ENCODE measurements at regions not wholly inside any gene's neighbourhood (a gene's known extent, or its start where the extent isn't known, plus 50 kb on each side); places are given as distances from the start of the nearest gene placed in this dataset.

- Histone ChIP-seq H3K79me2 (ENCODE audit: control insufficient read depth, insufficient read depth, low read length, unreplicated experiment) (no peaks in the 10 kb centered on the region), H2AFZ (ENCODE audit: low read length, unreplicated experiment) (no peak overlapping the region), H3K4me3 (ENCODE audit: low read depth, low read length) (no peak overlapping the region), H3K27ac (ENCODE audit: low read depth, low read length) (no peak overlapping the region), H3K4me1 (ENCODE audit: control insufficient read depth, insufficient read depth, low read length, unreplicated experiment) (no peaks in the 10 kb centered on the region), H3K27me3 (ENCODE audit: insufficient read depth, low read length) (no peaks in the 10 kb centered on the region), H3K36me3 (ENCODE audit: insufficient read depth, low read length) (no peaks in the 10 kb centered on the region)
These were observed 622.7 kb downstream of the RAPGEF2 start for GRCh38 chr4:159725571-159725970.

GRCh38 chr4:159735281-159736207 lies 632.7 kb downstream of the RAPGEF2 start:
- no peaks in the 10 kb centered on the region for H3K36me3 ChIP-seq (ENCODE audit: insufficient read depth, low read length)
- no peaks in the 10 kb centered on the region for H3K27me3 ChIP-seq (ENCODE audit: insufficient read depth, low read length)
- no peak overlapping the region for H3K27ac ChIP-seq (ENCODE audit: low read depth, low read length)
- H3K4me3 ChIP-seq (ENCODE audit: low read depth, low read length) = no peak overlapping the region
- H3K4me1 ChIP-seq (ENCODE audit: control insufficient read depth, insufficient read depth, low read length, unreplicated experiment) = no peaks in the 10 kb centered on the region
- no peak overlapping the region for H2AFZ ChIP-seq (ENCODE audit: low read length, unreplicated experiment)
- H3K79me2 ChIP-seq (ENCODE audit: control insufficient read depth, insufficient read depth, low read length, unreplicated experiment) = no peaks in the 10 kb centered on the region

DNA sequence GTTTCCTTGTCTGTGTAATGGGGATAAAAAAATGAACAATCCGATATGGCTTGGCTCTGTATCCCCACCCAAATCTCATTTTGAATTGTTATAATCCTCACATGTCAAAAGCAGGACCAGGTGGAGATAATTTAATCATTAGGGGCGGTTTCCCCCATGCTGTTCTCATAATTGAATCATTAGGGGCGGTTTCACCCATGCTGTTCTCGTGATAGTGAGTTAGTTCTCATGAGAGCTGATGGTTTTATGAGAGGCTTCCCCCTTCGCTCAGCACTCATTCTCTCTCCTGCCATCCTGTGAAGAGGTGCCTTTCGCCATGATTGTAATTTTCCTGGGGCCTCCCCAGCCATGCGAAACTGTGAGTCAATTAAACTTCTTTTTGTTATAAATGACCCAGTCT lies 633.5 kb downstream of the RAPGEF2 start:
- H3K36me3 ChIP-seq (ENCODE audit: insufficient read depth, low read length) = no peaks in the 10 kb centered on the region
- no peaks in the 10 kb centered on the region for H3K79me2 ChIP-seq (ENCODE audit: control insufficient read depth, insufficient read depth, low read length, unreplicated experiment)
- H3K4me1 ChIP-seq (ENCODE audit: control insufficient read depth, insufficient read depth, low read length, unreplicated experiment) = no peaks in the 10 kb centered on the region
- no peak overlapping the region for H2AFZ ChIP-seq (ENCODE audit: low read length, unreplicated experiment)
- no peak overlapping the region for H3K27ac ChIP-seq (ENCODE audit: low read depth, low read length)
- no peaks in the 10 kb centered on the region for H3K27me3 ChIP-seq (ENCODE audit: insufficient read depth, low read length)
- no peak overlapping the region for H3K4me3 ChIP-seq (ENCODE audit: low read depth, low read length)

DNA sequence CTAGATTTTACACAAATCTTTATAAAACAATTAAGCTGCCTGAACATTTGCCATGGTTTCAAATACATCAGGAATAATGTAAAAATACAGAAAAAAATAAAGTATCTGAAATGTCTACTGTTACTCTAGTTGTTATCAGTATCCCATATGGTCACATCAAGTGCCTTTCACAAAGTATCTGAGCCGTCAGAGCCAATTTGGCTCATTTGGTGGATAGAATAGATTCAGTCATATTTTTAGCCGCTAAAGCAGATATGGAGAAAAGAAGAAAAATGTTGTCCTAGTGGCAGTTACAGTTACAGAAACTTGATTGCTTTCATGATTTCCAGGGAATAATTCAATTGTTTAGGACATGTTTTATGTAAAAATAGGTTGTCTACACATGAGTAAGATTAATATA lies 641.1 kb downstream of the RAPGEF2 start:
- Histone ChIP-seq H3K27ac (ENCODE audit: low read depth, low read length) (no peak overlapping the region), H3K4me1 (ENCODE audit: control insufficient read depth, insufficient read depth, low read length, unreplicated experiment) (no peaks in the 10 kb centered on the region), H3K36me3 (ENCODE audit: insufficient read depth, low read length) (no peaks in the 10 kb centered on the region), H2AFZ (ENCODE audit: low read length, unreplicated experiment) (no peak overlapping the region), H3K4me3 (ENCODE audit: low read depth, low read length) (no peak overlapping the region), H3K27me3 (ENCODE audit: insufficient read depth, low read length) (no peaks in the 10 kb centered on the region), H3K79me2 (ENCODE audit: control insufficient read depth, insufficient read depth, low read length, unreplicated experiment) (no peaks in the 10 kb centered on the region)

DNA sequence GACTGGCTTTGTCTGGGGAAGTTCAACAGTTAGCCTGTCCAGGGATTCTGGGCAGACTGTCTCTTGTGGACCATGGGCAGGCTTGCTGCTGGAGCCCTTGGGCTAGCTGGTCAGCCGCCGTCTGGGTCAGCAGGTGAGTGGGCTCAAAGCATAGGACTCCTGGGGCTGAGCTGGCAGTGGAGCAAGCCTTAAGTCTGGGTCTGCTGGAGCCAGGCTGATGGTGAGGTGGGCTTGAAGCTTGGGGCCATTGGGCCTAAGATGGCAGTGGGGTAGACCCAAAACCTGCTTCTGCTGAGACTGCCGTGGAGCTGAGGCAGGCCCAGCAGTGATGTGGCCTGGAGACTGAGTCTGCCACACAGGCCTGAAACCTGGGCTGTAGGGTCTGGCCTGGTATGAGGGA lies 645.1 kb downstream of the RAPGEF2 start:
- no peak overlapping the region for H3K4me3 ChIP-seq (ENCODE audit: low read depth, low read length)
- H3K36me3 ChIP-seq (ENCODE audit: insufficient read depth, low read length) = no peaks in the 10 kb centered on the region
- H3K27me3 ChIP-seq (ENCODE audit: insufficient read depth, low read length) = no peaks in the 10 kb centered on the region
- no peaks in the 10 kb centered on the region for H3K79me2 ChIP-seq (ENCODE audit: control insufficient read depth, insufficient read depth, low read length, unreplicated experiment)
- no peak overlapping the region for H2AFZ ChIP-seq (ENCODE audit: low read length, unreplicated experiment)
- no peak overlapping the region for H3K27ac ChIP-seq (ENCODE audit: low read depth, low read length)
- H3K4me1 ChIP-seq (ENCODE audit: control insufficient read depth, insufficient read depth, low read length, unreplicated experiment) = no peaks in the 10 kb centered on the region

- no peak overlapping the region for H2AFZ ChIP-seq (ENCODE audit: low read length, unreplicated experiment)
- no peak overlapping the region for H3K27ac ChIP-seq (ENCODE audit: low read depth, low read length)
- no peaks in the 10 kb centered on the region for H3K36me3 ChIP-seq (ENCODE audit: insufficient read depth, low read length)
- H3K27me3 ChIP-seq (ENCODE audit: insufficient read depth, low read length) = no peaks in the 10 kb centered on the region
- H3K4me3 ChIP-seq (ENCODE audit: low read depth, low read length) = no peak overlapping the region
- no peaks in the 10 kb centered on the region for H3K4me1 ChIP-seq (ENCODE audit: control insufficient read depth, insufficient read depth, low read length, unreplicated experiment)
- H3K79me2 ChIP-seq (ENCODE audit: control insufficient read depth, insufficient read depth, low read length, unreplicated experiment) = no peaks in the 10 kb centered on the region
These were observed 646.1 kb downstream of the RAPGEF2 start for GRCh38 chr4:159748834-159749444.

DNA sequence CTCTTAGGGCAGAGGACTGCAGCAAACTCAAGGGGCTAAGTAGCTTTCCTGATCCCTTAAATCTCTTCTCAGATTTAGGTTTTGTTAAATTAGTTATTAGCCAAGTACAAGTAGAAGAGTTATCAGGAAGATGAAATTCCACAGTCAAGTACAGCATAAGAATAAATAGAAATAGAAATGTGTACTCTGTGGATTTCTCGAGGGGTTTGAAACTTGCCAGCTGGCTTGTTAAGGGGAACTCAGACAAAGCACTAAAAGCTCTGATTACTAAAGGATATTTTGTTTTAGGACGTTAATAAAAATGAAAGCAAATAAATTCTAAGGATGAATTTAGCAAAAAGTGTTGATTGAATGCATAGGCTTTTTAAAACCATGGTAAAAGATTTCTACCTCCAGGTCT lies 654.6 kb downstream of the RAPGEF2 start:
- no peaks in the 10 kb centered on the region for H3K79me2 ChIP-seq (ENCODE audit: control insufficient read depth, insufficient read depth, low read length, unreplicated experiment)
- no peaks in the 10 kb centered on the region for H3K27me3 ChIP-seq (ENCODE audit: insufficient read depth, low read length)
- no peak overlapping the region for H3K27ac ChIP-seq (ENCODE audit: low read depth, low read length)
- H3K36me3 ChIP-seq (ENCODE audit: insufficient read depth, low read length) = no peaks in the 10 kb centered on the region
- H2AFZ ChIP-seq (ENCODE audit: low read length, unreplicated experiment) = no peak overlapping the region
- no peaks in the 10 kb centered on the region for H3K4me1 ChIP-seq (ENCODE audit: control insufficient read depth, insufficient read depth, low read length, unreplicated experiment)
- H3K4me3 ChIP-seq (ENCODE audit: low read depth, low read length) = no peak overlapping the region

DNA sequence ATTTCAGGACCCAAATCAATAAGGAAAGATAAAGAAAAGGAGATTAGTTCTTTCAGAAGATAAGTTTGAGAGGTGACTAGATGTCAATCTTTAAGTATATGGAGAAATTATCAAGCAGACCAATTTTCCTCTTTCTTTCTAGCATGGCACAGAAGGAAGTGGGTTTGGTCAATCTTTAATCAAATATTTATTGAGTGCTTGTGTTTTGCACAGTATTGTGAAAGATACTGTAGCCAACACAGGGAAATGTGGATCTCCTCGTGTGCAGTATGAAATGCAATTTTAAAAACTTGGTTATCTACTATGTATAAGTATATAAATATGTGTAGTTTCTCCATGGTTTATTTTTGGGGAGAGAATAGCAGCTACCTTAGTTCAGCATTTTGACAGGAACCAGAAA lies 655.2 kb downstream of the RAPGEF2 start:
- H3K4me3 ChIP-seq (ENCODE audit: low read depth, low read length) = no peak overlapping the region
- no peaks in the 10 kb centered on the region for H3K36me3 ChIP-seq (ENCODE audit: insufficient read depth, low read length)
- H3K27ac ChIP-seq (ENCODE audit: low read depth, low read length) = no peak overlapping the region
- H3K79me2 ChIP-seq (ENCODE audit: control insufficient read depth, insufficient read depth, low read length, unreplicated experiment) = no peaks in the 10 kb centered on the region
- H2AFZ ChIP-seq (ENCODE audit: low read length, unreplicated experiment) = no peak overlapping the region
- no peaks in the 10 kb centered on the region for H3K27me3 ChIP-seq (ENCODE audit: insufficient read depth, low read length)
- H3K4me1 ChIP-seq (ENCODE audit: control insufficient read depth, insufficient read depth, low read length, unreplicated experiment) = no peaks in the 10 kb centered on the region

GRCh38 chr4:159762672-159763071 lies 659.8 kb downstream of the RAPGEF2 start:
- H3K4me3 ChIP-seq (ENCODE audit: low read depth, low read length) = no peak overlapping the region
- no peaks in the 10 kb centered on the region for H3K36me3 ChIP-seq (ENCODE audit: insufficient read depth, low read length)
- H3K4me1 ChIP-seq (ENCODE audit: control insufficient read depth, insufficient read depth, low read length, unreplicated experiment) = no peaks in the 10 kb centered on the region
- no peak overlapping the region for H2AFZ ChIP-seq (ENCODE audit: low read length, unreplicated experiment)
- H3K27ac ChIP-seq (ENCODE audit: low read depth, low read length) = no peak overlapping the region
- no peaks in the 10 kb centered on the region for H3K79me2 ChIP-seq (ENCODE audit: control insufficient read depth, insufficient read depth, low read length, unreplicated experiment)
- H3K27me3 ChIP-seq (ENCODE audit: insufficient read depth, low read length) = no peaks in the 10 kb centered on the region

DNA sequence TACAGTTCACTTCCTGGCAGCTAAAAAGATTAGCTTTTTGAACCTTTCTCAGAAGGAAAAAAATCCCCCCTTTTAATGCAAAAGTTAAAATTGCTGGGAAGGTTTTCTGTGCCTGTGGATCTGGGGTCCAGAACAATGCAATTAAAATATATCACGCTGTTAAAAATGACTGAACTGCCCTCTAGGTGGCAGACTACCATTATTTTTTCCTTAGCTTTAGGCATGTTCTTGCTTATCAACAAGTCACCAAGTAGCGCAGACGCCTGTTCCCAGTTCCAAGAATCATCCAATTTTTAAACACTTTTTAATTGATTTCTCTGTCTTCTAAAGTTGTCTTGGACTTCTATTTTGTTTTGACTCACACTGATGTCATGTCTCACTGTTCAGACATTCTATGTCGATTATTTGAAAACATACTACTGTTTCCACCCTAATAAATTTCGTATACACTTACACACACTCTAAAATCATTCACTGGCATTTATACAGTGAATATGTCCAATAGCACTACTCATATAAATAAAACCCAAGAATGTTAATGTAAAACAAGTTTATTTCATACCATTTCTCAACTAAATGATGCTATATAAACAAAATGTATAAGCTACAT lies 661.6 kb downstream of the RAPGEF2 start:
- Histone ChIP-seq H3K27ac (ENCODE audit: low read depth, low read length) (no peak overlapping the region), H3K27me3 (ENCODE audit: insufficient read depth, low read length) (no peaks in the 10 kb centered on the region), H3K36me3 (ENCODE audit: insufficient read depth, low read length) (no peaks in the 10 kb centered on the region), H2AFZ (ENCODE audit: low read length, unreplicated experiment) (no peak overlapping the region), H3K79me2 (ENCODE audit: control insufficient read depth, insufficient read depth, low read length, unreplicated experiment) (no peaks in the 10 kb centered on the region), H3K4me1 (ENCODE audit: control insufficient read depth, insufficient read depth, low read length, unreplicated experiment) (no peaks in the 10 kb centered on the region), H3K4me3 (ENCODE audit: low read depth, low read length) (no peak overlapping the region)

GRCh38 chr4:159765382-159765781 lies 662.5 kb downstream of the RAPGEF2 start:
- Histone ChIP-seq H3K4me1 (ENCODE audit: control insufficient read depth, insufficient read depth, low read length, unreplicated experiment) (no peaks in the 10 kb centered on the region), H3K27me3 (ENCODE audit: insufficient read depth, low read length) (no peaks in the 10 kb centered on the region), H2AFZ (ENCODE audit: low read length, unreplicated experiment) (no peak overlapping the region), H3K4me3 (ENCODE audit: low read depth, low read length) (no peak overlapping the region), H3K79me2 (ENCODE audit: control insufficient read depth, insufficient read depth, low read length, unreplicated experiment) (no peaks in the 10 kb centered on the region), H3K27ac (ENCODE audit: low read depth, low read length) (no peak overlapping the region), H3K36me3 (ENCODE audit: insufficient read depth, low read length) (no peaks in the 10 kb centered on the region)

Measured in ACC112 (cell line).